GM12878 (cell line): ENCODE measurements at regions not wholly inside any gene's neighbourhood (a gene's known extent, or its start where the extent isn't known, plus 50 kb on each side); places are given as distances from the start of the nearest gene placed in this dataset.

Experiments used
- ATAC-seq: fragments of 200-7000 bp; cut with Tn5 transposase; 3 replicates; pipeline ENCODE4 v1.9.1; 2020; ENCODE audit warnings: mild to moderate bottlenecking, moderate library complexity
- BruUV-seq: library from RNA; stranded (reverse); fragments of 400-500 nt; replicated peaks from 2 replicates; lab custom pipeline; 2021; lab: Mats Ljungman, UMichigan
- CTCF ChIA-PET: fragments of 300-600 bp; sonication (Branson Sonifier 250); formaldehyde crosslinking; extraction: SDS; loops from one replicate; lab custom pipeline; 2021; ENCODE audit warnings: inconsistent platforms; lab: Yijun Ruan, JAX
- POLR2A ChIA-PET: fragments of 350-600 bp; formaldehyde crosslinking; extraction: SDS; loops from one replicate; lab custom pipeline; 2021; ENCODE audit warnings: inconsistent platforms; lab: Charles Lee
- RAD21 ChIA-PET: fragments of 300-600 bp; sonication (Branson Sonifier 250); formaldehyde crosslinking; loops from one replicate; lab custom pipeline; 2023; ENCODE audit warnings: antibody characterized with exemption; ENCODE audit not compliant: unreplicated experiment; lab: Charles Lee
- SMC1A ChIA-PET: fragments of 300-600 bp; sonication (Branson Sonifier 250); formaldehyde crosslinking; loops from one replicate; lab custom pipeline; 2023; ENCODE audit not compliant: unreplicated experiment, uncharacterized antibody; lab: Charles Lee
- DNase-seq: peaks from one replicate; pipeline ENCODE4 v3.0.0-alpha.2; 2011; ENCODE audit warnings: low read depth, low spot score
- FAIRE-seq: peaks from 3 replicates; lab custom pipeline; 2011; peaks lifted over from hg19 to GRCh38; lab: Jason Lieb, UNC
- H2AFZ ChIP-seq: 2 replicates; pipeline ENCODE4 v1.6.0; 2011; ENCODE audit warnings: low read depth, low read length, control low read depth; ENCODE audit not compliant: control insufficient read depth
- H3K27ac ChIP-seq: 2 replicates; pipeline ENCODE4 v1.5.1; 2011; ENCODE audit warnings: control low read depth; ENCODE audit not compliant: control insufficient read depth, insufficient read depth
- H3K27me3 ChIP-seq, 2 experiments: replicated peaks in 1 of 2; 2 replicates each; pipeline versions ENCODE4 v1.6.0 to v1.6.1; 2011; ENCODE audit warnings: low read length in 1 of 2; ENCODE audit not compliant: control insufficient read depth in 2 of 2, insufficient read depth in 2 of 2
- H3K36me3 ChIP-seq, 2 experiments: 2 replicates each; pipeline ENCODE4 v1.5.1; 2011; ENCODE audit warnings: low read length in 1 of 2; ENCODE audit not compliant: control insufficient read depth in 2 of 2, insufficient read depth in 2 of 2
- H3K4me1 ChIP-seq: 2 replicates; pipeline ENCODE4 v1.6.1; 2011; ENCODE audit warnings: mild to moderate bottlenecking, low read length, moderate library complexity, mixed read lengths; ENCODE audit not compliant: control insufficient read depth, insufficient read depth
- H3K4me2 ChIP-seq: 2 replicates; pipeline ENCODE4 v1.6.0; 2011; ENCODE audit warnings: control low read depth; ENCODE audit not compliant: control insufficient read depth, insufficient read depth
- H3K4me3 ChIP-seq: fragments of 200-600 bp; sonication (generic); 2 replicates; pipeline ENCODE4 v1.5.1; 2016
- H3K79me2 ChIP-seq: 2 replicates; pipeline ENCODE4 v1.6.0; 2011; ENCODE audit warnings: low read length; ENCODE audit not compliant: control insufficient read depth, insufficient read depth
- H3K9ac ChIP-seq: 2 replicates; pipeline ENCODE4 v1.8.0; 2011; ENCODE audit warnings: low read length, control low read depth, mixed read lengths; ENCODE audit not compliant: control insufficient read depth, insufficient read depth
- H3K9me3 ChIP-seq: replicated peaks from 3 replicates; pipeline ENCODE4 v1.5.1; 2011; ENCODE audit warnings: mild to moderate bottlenecking, low read length; ENCODE audit not compliant: control insufficient read depth, insufficient read depth
- H4K20me1 ChIP-seq: 2 replicates; pipeline ENCODE4 v1.6.0; 2011; ENCODE audit not compliant: control insufficient read depth, insufficient read depth
- ASH2L ChIP-seq: fragments of 300-600, 200-600 bp; sonication (generic); IDR thresholded peaks from 2 replicates; pipeline ENCODE4 v1.6.1; 2017; ENCODE audit warnings: low read depth, mild to moderate bottlenecking, borderline replicate concordance
- BACH1 ChIP-seq: fragments of 450-650 bp; IDR thresholded peaks from 2 replicates; pipeline ENCODE4 v1.6.1; 2017; ENCODE audit warnings: mild to moderate bottlenecking, borderline replicate concordance
- BCL11A ChIP-seq: IDR thresholded peaks from 2 replicates; pipeline ENCODE4 v1.6.1; 2011; ENCODE audit warnings: low read depth, low read length
- CEBPB ChIP-seq, 2 experiments: fragments of 150-350 bp in 1 of 2; IDR thresholded peaks; 2 replicates each; pipeline ENCODE4 v1.6.1; 2012 to 2014; ENCODE audit warnings: low read depth in 2 of 2, low read length in 2 of 2, borderline replicate concordance in 1 of 2, inconsistent platforms in 1 of 2
- DPF2 ChIP-seq: fragments of 450-650 bp; IDR thresholded peaks from 2 replicates; pipeline ENCODE4 v1.6.1; 2017; ENCODE audit warnings: mild to moderate bottlenecking
- EZH2 ChIP-seq: IDR thresholded peaks from 2 replicates; pipeline ENCODE4 v1.6.1; 2012; ENCODE audit warnings: low read depth, mild to moderate bottlenecking, control low read depth, inconsistent platforms, low read length, borderline replicate concordance; ENCODE audit not compliant: control insufficient read depth
- PML ChIP-seq: IDR thresholded peaks from 2 replicates; pipeline ENCODE4 v1.6.1; 2012; ENCODE audit warnings: low read length, inconsistent platforms
- RELA ChIP-seq: fragments of 450-650 bp; IDR thresholded peaks from 2 replicates; pipeline ENCODE4 v1.8.0; 2014; ENCODE audit warnings: borderline replicate concordance; ENCODE audit not compliant: partially characterized antibody
- STAT1 ChIP-seq: fragments of 450-650 bp; conservative IDR thresholded peaks from 2 replicates; pipeline ENCODE4 v1.6.1; 2014; ENCODE audit warnings: antibody characterized with exemption, mild to moderate bottlenecking
- STAT3 ChIP-seq: IDR thresholded peaks from 2 replicates; pipeline ENCODE4 v1.6.1; 2011; ENCODE audit warnings: low read depth, low read length, improper control_type of control experiment
- TARDBP ChIP-seq: IDR thresholded peaks from 2 replicates; pipeline ENCODE4 v1.6.1; 2016; ENCODE audit warnings: borderline replicate concordance
- TCF7 ChIP-seq: IDR thresholded peaks from 2 replicates; pipeline ENCODE4 v1.6.1; 2014; ENCODE audit warnings: antibody characterized with exemption, borderline replicate concordance
- WGBS: methylation state at CpG from one replicate; pipeline ENCODE4 v1.1.6; 2016; ENCODE audit warnings: low lambda C conversion rate; ENCODE audit not compliant: insufficient replicate concordance, insufficient coverage; ENCODE audit errors: missing lambda C conversion rate; 5-methylcytosine and 5-hydroxymethylcytosine counted together
- in situ Hi-C: fragments of 300-500 bp; cut with MboI; formaldehyde crosslinking; loops from 9 replicates; pipeline ENCODE4 v1.14.3; 2018; ENCODE audit warnings: mixed read lengths
- intact Hi-C: fragments of 100-400 bp; cut with micrococcal nuclease; formaldehyde crosslinking; loops from one replicate; pipeline ENCODE4 v1.14.2; 2022; ENCODE audit not compliant: unreplicated experiment
- TF ChIP-seq, protein P1 (sequence below): IDR thresholded peaks from 2 replicates; pipeline ENCODE4 v1.6.1; 2011; ENCODE audit warnings: low read depth, mild to moderate bottlenecking, low read length, moderate library complexity, borderline replicate concordance; ENCODE audit errors: extremely low read depth
- TF ChIP-seq, protein P2 (sequence below), 3 experiments: IDR thresholded peaks in 2 of 3; conservative IDR thresholded peaks in 1 of 3; 2 replicates each; pipeline ENCODE4 v1.5.1; 2011; ENCODE audit warnings: low read depth in 3 of 3, low read length in 3 of 3, mild to moderate bottlenecking in 3 of 3, control low read depth in 2 of 3, moderate library complexity in 2 of 3, inconsistent platforms in 1 of 3, mixed read lengths in 1 of 3; ENCODE audit not compliant: control insufficient read depth in 2 of 3, insufficient read depth in 1 of 3; ENCODE audit errors: extremely low read depth in 1 of 3
- TF ChIP-seq, protein P3 (sequence below): IDR thresholded peaks from 2 replicates; pipeline ENCODE4 v1.6.1; 2011; ENCODE audit warnings: borderline replicate concordance, low read depth, mild to moderate bottlenecking, moderate library complexity, low read length; ENCODE audit not compliant: insufficient read depth, poor library complexity, severe bottlenecking
- TF ChIP-seq, protein P4 (sequence below): fragments of 450-650 bp; IDR thresholded peaks from 2 replicates; pipeline ENCODE4 v1.6.1; 2016; ENCODE audit warnings: mild to moderate bottlenecking, moderate library complexity, borderline replicate concordance

DNA sequence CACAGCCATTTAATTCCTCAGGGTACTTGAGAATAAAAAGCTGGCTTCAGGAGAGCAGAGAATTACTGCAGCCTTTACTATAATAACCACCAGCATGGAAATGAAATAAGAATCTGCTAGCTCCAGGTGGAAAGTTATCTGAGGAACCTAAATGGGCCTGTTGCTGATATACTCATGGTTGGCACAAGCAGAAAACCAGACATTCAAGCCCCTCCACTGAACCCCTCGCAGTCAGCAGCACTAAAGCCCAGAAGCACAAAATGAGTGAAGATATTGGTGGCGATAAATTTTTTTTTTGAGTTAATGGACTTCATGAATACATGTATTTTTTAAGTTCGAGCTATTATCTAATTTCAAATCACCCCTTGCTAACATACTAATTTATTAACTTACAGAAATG, 303.9 kb upstream of the NRP1 start:
- DNase-seq (no peak), ATAC-seq (no peak), FAIRE-seq (no peak)
- intact Hi-C loops (no loop called here), in situ Hi-C loops (no loop called here)
- POLR2A ChIA-PET, result interaction anchor here (0.8 kb wide), 1 partner anchor 9 kb away, joined by 3 read pairs; no protein-coding TSS in a partner anchor
- H3K4me3 ChIP-seq, result no peak overlapping the region
- no TSS peak for BruUV-seq
- H3K4me2 ChIP-seq, result no peak overlapping the region
- no peak overlapping the region for H2AFZ ChIP-seq
- H3K9me3 ChIP-seq, result no peaks in the 10 kb centered on the region
- CTCF ChIA-PET, result interaction anchor here (1.0 to 1.3 kb wide), 2 partner anchors 9 to 74 kb away, joined by 3 to 4 read pairs; no protein-coding TSS in a partner anchor
- no peak overlapping the region for H3K27ac ChIP-seq
- RAD21 ChIA-PET, result interaction anchor here (1.0 kb wide), 1 partner anchor 44 kb away, joined by 4 read pairs; no protein-coding TSS in a partner anchor
- H3K9ac ChIP-seq, result no peak overlapping the region
- WGBS, result 25% methylated on average over 3 of the region's 3 CpGs
- no peaks in the 10 kb centered on the region for H3K4me1 ChIP-seq
- H3K36me3 ChIP-seq, result no peaks in the 10 kb centered on the region
- SMC1A ChIA-PET, result interaction anchor here (0.7 to 1.1 kb wide), 3 partner anchors 19 to 329 kb away, joined by 3 to 4 read pairs (median 3); no protein-coding TSS in a partner anchor
- no peaks in the 10 kb centered on the region for H4K20me1 ChIP-seq
- no peaks in the 10 kb centered on the region for H3K27me3 ChIP-seq
- H3K79me2 ChIP-seq, result no peaks in the 10 kb centered on the region
- TF ChIP-seq, protein P1, sequence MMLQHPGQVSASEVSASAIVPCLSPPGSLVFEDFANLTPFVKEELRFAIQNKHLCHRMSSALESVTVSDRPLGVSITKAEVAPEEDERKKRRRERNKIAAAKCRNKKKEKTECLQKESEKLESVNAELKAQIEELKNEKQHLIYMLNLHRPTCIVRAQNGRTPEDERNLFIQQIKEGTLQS, result no peak
- TF ChIP-seq, protein P2, sequence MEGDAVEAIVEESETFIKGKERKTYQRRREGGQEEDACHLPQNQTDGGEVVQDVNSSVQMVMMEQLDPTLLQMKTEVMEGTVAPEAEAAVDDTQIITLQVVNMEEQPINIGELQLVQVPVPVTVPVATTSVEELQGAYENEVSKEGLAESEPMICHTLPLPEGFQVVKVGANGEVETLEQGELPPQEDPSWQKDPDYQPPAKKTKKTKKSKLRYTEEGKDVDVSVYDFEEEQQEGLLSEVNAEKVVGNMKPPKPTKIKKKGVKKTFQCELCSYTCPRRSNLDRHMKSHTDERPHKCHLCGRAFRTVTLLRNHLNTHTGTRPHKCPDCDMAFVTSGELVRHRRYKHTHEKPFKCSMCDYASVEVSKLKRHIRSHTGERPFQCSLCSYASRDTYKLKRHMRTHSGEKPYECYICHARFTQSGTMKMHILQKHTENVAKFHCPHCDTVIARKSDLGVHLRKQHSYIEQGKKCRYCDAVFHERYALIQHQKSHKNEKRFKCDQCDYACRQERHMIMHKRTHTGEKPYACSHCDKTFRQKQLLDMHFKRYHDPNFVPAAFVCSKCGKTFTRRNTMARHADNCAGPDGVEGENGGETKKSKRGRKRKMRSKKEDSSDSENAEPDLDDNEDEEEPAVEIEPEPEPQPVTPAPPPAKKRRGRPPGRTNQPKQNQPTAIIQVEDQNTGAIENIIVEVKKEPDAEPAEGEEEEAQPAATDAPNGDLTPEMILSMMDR (IDR thresholded peaks at IDR 0.05 in 2 of 3, conservative IDR thresholded peaks at IDR 0.05 in 1 of 3; ENCODE audit: control insufficient read depth in 2 of 3, extremely low read depth in 1 of 3, insufficient read depth in 1 of 3, low read depth in 3 of 3, low read length in 3 of 3), result no peak
- no peak for TF ChIP-seq CEBPB (IDR thresholded peaks at IDR 0.05; ENCODE audit: borderline replicate concordance in 1 of 2, low read depth in 2 of 2, low read length in 2 of 2)
- TF ChIP-seq BACH1, result no peak
- no peak for TF ChIP-seq STAT1
- TF ChIP-seq PML, result no peak
- no peak for TF ChIP-seq BCL11A
- TF ChIP-seq, protein P3, sequence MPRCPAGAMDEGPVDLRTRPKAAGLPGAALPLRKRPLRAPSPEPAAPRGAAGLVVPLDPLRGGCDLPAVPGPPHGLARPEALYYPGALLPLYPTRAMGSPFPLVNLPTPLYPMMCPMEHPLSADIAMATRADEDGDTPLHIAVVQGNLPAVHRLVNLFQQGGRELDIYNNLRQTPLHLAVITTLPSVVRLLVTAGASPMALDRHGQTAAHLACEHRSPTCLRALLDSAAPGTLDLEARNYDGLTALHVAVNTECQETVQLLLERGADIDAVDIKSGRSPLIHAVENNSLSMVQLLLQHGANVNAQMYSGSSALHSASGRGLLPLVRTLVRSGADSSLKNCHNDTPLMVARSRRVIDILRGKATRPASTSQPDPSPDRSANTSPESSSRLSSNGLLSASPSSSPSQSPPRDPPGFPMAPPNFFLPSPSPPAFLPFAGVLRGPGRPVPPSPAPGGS, result no peak
- TF ChIP-seq TARDBP, result no peak
- TF ChIP-seq STAT3, result no peak
- no peak for TF ChIP-seq DPF2
- TF ChIP-seq EZH2, result no peak
- no peak for TF ChIP-seq RELA
- no peak for TF ChIP-seq TCF7
- no peak for TF ChIP-seq ASH2L
- TF ChIP-seq, protein P4, sequence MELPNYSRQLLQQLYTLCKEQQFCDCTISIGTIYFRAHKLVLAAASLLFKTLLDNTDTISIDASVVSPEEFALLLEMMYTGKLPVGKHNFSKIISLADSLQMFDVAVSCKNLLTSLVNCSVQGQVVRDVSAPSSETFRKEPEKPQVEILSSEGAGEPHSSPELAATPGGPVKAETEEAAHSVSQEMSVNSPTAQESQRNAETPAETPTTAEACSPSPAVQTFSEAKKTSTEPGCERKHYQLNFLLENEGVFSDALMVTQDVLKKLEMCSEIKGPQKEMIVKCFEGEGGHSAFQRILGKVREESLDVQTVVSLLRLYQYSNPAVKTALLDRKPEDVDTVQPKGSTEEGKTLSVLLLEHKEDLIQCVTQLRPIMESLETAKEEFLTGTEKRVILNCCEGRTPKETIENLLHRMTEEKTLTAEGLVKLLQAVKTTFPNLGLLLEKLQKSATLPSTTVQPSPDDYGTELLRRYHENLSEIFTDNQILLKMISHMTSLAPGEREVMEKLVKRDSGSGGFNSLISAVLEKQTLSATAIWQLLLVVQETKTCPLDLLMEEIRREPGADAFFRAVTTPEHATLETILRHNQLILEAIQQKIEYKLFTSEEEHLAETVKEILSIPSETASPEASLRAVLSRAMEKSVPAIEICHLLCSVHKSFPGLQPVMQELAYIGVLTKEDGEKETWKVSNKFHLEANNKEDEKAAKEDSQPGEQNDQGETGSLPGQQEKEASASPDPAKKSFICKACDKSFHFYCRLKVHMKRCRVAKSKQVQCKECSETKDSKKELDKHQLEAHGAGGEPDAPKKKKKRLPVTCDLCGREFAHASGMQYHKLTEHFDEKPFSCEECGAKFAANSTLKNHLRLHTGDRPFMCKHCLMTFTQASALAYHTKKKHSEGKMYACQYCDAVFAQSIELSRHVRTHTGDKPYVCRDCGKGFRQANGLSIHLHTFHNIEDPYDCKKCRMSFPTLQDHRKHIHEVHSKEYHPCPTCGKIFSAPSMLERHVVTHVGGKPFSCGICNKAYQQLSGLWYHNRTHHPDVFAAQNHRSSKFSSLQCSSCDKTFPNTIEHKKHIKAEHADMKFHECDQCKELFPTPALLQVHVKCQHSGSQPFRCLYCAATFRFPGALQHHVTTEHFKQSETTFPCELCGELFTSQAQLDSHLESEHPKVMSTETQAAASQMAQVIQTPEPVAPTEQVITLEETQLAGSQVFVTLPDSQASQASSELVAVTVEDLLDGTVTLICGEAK, result no peak
